VCaP (cell line): ENCODE measurements at regions not wholly inside any gene's neighbourhood (a gene's known extent, or its start where the extent isn't known, plus 50 kb on each side); places are given as distances from the start of the nearest gene placed in this dataset.

Experiments used
- H3K27ac ChIP-seq: fragments of 450-650 bp; 2 replicates; pipeline ENCODE4 v1.5.1; 2017
- TF ChIP-seq, protein P1 (sequence below): fragments of 450-650 bp; conservative IDR thresholded peaks from 2 replicates; pipeline ENCODE4 v1.5.1; 2017; ENCODE audit warnings: mild to moderate bottlenecking, moderate library complexity

DNA sequence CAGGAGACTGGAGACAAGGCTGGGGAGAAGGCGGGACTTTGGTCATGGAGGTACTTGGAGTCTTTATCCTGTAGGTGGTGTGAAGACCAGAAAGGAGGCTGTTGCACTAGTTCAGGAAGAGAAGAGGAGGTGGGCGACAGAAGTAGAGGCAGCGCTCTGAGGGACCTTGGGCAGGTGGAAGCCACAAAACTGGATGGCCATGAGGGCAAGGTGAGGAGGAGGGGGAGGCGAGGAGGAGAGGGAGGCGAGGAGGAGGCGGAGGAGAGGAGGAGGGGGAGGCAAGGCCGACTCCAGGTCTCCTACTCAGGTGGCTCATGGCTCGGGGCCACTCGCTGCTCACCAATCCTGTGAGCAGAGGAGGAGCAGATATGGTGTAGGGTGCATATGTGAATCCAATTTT is 125.6 kb downstream of the RPLP1 start:
- TF ChIP-seq, protein P1, sequence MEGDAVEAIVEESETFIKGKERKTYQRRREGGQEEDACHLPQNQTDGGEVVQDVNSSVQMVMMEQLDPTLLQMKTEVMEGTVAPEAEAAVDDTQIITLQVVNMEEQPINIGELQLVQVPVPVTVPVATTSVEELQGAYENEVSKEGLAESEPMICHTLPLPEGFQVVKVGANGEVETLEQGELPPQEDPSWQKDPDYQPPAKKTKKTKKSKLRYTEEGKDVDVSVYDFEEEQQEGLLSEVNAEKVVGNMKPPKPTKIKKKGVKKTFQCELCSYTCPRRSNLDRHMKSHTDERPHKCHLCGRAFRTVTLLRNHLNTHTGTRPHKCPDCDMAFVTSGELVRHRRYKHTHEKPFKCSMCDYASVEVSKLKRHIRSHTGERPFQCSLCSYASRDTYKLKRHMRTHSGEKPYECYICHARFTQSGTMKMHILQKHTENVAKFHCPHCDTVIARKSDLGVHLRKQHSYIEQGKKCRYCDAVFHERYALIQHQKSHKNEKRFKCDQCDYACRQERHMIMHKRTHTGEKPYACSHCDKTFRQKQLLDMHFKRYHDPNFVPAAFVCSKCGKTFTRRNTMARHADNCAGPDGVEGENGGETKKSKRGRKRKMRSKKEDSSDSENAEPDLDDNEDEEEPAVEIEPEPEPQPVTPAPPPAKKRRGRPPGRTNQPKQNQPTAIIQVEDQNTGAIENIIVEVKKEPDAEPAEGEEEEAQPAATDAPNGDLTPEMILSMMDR = no peak
- peak overlapping the region; percentile 69; the same call in 1 of the 2 replicates for H3K27ac ChIP-seq

DNA sequence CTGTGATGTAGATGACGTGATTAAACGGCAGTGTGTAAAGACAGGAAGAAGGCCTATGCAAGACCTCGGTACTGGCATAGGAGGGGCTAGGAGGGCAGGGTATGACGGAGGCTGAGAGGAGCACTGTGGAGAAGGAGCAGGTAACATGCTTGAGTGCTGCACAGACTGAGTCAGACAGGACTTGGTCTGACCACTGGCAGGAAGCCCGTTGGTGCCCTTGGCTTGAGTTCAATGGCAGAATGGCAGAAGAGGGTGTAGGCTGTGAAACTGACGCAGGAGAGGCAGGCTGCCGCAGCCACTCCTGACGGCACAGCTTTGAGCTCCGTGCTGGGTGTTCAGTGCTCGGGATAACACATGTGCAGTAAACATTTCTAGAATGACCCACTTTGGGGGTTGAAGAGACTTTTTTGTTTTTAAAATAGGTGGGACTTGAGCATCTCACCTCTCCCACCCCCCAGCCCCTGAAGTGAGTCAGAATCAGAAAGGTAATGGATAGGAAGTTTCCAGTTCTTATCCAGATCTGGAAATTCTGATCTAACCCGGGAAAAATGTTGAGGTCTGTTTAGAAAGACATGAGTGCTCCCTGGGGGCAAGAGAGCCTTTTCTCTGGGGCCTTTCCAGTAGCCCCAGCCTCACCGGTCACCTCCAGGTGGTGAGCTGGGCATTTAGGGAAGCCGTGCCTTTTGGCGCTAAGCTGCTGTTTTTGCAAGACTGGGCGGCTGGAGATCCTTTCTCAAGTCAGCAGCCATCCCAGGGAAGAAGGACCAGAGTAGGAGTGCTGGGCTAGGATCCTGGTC is 126.4 kb downstream of the RPLP1 start:
- TF ChIP-seq, protein P1 = no peak
- H3K27ac ChIP-seq = peak overlapping the region; percentile 69; the same call in 1 of the 2 replicates

DNA sequence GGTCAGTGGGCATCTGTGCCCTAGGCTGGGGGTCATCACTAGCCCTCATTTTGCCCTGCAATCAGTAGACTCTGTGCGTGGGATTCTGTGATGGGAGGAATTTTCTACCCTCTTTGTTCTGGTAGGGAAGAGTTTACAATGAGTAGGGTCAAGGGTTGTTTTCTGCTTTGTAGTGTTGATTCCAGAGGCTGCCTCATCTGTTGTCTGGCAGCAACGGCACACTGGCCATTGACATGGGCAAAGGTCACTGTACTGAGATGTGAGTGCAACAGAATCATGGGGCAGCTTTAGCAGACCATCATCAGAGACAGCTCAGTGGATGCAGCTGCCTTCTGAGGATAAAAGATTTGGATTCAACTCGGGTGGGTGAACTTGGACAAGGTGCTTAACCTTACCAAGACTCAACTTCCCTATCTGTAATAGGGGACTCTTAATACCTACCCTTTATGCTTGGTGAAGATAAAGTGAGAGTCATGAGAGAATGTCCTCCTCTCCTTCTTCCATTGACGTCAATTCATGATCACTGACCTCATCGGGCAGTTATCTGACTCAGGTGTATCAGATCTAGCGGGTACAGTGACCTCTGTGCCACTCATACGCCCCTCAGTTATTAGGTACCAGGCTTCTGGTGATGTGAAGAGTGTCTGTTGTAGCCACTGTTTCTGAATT is 127.5 kb downstream of the RPLP1 start:
- TF ChIP-seq, protein P1 = no peak
- H3K27ac ChIP-seq = no peak overlapping the region

DNA sequence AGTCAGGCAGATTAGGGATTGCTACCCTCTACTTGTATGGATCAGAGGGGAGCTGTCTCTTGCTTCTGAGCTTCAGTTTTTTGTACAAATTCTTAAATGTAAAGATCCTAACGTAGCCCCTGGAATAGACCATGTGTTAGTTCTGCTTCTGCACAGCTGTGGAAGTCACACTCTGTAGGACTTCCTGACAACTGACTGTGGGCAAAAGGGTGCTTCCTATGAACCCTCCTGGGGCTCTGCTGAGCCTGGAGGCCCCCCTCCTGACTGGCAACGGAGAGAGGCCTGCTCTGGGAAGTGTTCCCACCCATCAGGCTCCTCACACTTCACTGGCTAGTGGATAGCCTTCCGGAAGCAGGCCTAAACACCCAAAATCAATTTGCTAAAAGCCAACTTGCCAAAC is 131.0 kb downstream of the RPLP1 start:
- no peak overlapping the region for H3K27ac ChIP-seq
- TF ChIP-seq, protein P1 = no peak

DNA sequence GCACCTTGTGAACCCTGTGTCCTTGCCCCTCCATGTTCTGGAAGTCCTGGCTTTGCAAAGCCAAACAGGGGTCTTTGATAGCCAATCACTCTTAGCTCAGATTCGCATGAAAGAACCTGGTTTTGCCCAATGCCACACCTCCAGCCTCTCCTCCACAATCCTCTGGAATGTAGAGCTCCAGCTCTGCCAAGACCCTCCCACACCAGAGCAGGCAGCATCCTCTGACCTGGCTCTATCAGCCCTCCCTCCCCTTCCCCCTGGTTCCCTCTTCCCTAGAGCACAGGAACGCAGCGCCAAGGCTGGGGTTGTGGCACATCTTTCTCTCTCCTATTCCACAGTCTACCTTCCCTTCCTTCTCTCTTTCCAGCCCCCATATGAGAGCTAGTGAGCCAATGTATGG is 133.3 kb downstream of the RPLP1 start:
- TF ChIP-seq, protein P1 = no peak
- H3K27ac ChIP-seq = no peak overlapping the region

DNA sequence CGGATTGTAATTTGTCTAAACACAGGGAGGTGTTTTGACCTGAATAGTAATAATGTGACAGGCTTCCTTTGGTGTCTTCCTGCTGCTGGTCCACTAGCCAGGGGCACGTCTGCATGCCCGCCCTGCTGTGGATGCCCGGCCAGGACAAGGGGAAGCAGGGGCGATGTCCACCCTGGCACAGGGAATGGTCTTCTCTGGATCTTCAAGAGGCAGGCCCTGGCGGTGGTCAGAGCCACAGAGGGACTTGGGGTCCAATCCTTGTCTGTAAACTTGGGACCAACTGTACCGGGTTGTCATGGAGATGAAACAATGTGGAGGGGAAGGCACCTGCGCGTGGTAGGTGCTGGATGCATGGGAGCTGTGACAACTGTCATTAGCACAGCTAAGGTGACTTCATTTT is 134.1 kb downstream of the RPLP1 start:
- TF ChIP-seq, protein P1 = no peak
- H3K27ac ChIP-seq = peak overlapping the region; percentile 23; the same call in 1 of the 2 replicates

DNA sequence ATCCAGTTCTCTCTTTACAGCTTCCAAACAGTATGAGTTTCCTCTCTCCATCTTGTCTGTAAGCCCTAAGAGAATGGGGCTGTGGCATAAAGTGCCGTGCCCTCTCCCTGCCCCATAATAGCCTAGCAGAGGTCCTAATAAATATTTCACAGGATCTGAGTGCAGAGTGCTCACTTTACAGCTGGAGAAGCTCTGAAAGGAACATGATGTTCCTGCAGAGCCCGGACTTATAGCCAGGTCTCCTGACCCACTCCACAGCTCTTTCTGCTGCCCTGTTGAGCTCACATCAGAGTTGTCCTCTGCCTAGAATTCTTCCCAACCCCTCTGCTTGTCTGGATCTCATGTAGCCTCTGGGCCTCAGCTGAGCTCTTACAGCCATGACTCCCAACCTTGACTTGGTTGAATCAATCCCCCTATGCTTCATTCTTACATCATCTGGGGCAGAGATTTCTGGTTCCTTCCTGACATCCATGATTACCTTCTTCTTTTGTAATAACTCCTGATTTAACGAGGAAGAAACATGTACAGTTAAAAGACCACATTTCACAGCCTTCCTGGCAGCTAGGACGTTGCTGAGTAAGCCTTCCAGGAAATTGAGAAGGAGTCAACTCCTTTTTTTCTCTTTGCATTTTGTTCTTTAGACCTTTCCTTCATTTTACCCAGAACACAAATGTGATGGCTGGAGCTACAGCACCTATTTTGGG is 135.3 kb downstream of the RPLP1 start:
- H3K27ac ChIP-seq = peak overlapping the region; percentile 23
- TF ChIP-seq, protein P1 = no peak
